Duodenal mucosa (tissue), 2 donors: ENCODE measurements at regions not wholly inside any gene's neighbourhood (a gene's known extent, or its start where the extent isn't known, plus 50 kb on each side); places are given as distances from the start of the nearest gene placed in this dataset.

Experiments used
- H3K27ac ChIP-seq: one replicate; pipeline ENCODE4 v1.7.0; 2013; ENCODE audit warnings: low read depth, low read length
- H3K27me3 ChIP-seq, 2 donors: one replicate each; pipeline ENCODE4 v1.7.0; 2013; ENCODE audit warnings: low read length in 2 of 2, control low read depth in 1 of 2; ENCODE audit not compliant: insufficient read depth in 2 of 2, control insufficient read depth in 1 of 2
- H3K36me3 ChIP-seq, 2 donors: one replicate each; pipeline ENCODE4 v1.7.0; 2013; ENCODE audit warnings: low read length in 2 of 2, control low read depth in 1 of 2; ENCODE audit not compliant: insufficient read depth in 2 of 2, control insufficient read depth in 1 of 2
- H3K4me1 ChIP-seq, 2 donors: one replicate each; pipeline ENCODE4 v1.7.0; 2013; ENCODE audit warnings: low read length in 2 of 2, control low read depth in 1 of 2; ENCODE audit not compliant: insufficient read depth in 2 of 2, control insufficient read depth in 1 of 2
- H3K4me3 ChIP-seq, 2 donors: one replicate each; pipeline ENCODE4 v1.7.0; 2013; ENCODE audit warnings: low read length in 2 of 2, low read depth in 1 of 2
- H3K9ac ChIP-seq, 2 donors: one replicate each; pipeline ENCODE4 v1.7.0; 2013; ENCODE audit warnings: low read length in 2 of 2, low read depth in 1 of 2
- H3K9me3 ChIP-seq, 2 donors: one replicate each; pipeline ENCODE4 v1.7.0; 2013; ENCODE audit warnings: low read length in 2 of 2, control low read depth in 1 of 2; ENCODE audit not compliant: control insufficient read depth in 1 of 2

GRCh38 chr6:105748737-105749161, 337.4 kb upstream of the PRDM1 start:
- Histone ChIP-seq H3K4me1 (peaks cover 3 to 9% of the 10 kb centered on the region in 2 donors), H3K4me3 (no peak overlapping the region), H3K9me3 (no peaks in the 10 kb centered on the region), H3K27me3 (no peaks in the 10 kb centered on the region), H3K36me3 (no peaks in the 10 kb centered on the region), H3K9ac (no peak overlapping the region), H3K27ac (no peak overlapping the region)

DNA sequence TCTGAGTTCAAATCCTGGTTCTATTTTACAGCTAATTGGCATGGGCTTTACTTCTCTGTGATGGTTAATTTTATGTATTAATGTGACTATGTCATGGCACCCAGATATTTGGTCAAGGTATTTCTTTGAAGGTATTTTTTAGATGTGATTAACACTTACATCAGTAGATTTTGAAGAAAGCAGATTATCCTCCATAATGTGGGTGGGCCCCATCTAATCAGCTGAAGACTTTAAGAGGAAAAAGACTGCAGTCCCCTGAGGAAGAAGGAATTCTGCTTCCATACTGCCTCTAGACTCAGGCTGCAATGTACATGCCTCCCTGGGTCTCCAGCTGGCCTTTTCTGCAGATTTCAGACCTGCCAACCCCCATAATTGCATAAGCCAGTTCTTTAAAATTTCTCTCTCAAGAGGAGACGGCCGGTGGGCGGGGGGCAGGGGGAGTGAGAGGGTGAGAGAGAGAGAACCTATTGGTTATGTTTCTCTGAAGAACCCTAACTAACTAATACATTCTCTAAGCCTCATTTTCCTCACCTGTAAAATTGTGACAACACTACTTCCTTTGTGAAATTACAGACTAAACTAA, 338.2 kb upstream of the PRDM1 start:
- Histone ChIP-seq H3K4me1 (peaks cover 0 to 6% of the 10 kb centered on the region in 2 donors), H3K27me3 (no peaks in the 10 kb centered on the region), H3K4me3 (no peak overlapping the region), H3K36me3 (no peaks in the 10 kb centered on the region), H3K9ac (no peak overlapping the region), H3K27ac (no peak overlapping the region), H3K9me3 (no peaks in the 10 kb centered on the region)

DNA sequence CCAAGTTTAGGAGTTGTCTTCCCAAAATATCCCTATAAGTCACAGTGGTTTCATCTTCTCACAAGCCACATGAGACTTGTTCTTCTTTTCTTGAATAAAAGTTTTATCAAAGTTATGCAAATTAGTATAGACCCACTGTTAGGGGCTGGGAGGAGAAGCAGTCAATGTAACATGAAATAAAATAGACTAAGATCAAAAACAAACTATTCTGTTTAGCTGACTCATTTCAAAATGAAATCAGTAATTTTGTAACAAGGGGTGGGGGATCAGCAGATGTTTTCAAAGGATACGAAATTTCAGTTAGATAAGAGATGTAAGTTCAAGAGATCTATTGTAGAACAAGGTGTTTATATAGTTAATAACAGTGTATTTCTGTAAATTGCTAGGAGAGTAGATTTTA, 339.6 kb upstream of the PRDM1 start:
- Histone ChIP-seq H3K27ac (no peak overlapping the region), H3K27me3 (no peaks in the 10 kb centered on the region), H3K36me3 (no peaks in the 10 kb centered on the region), H3K4me3 (no peak overlapping the region), H3K9me3 (no peaks in the 10 kb centered on the region), H3K9ac (no peak overlapping the region), H3K4me1 (no peaks in the 10 kb centered on the region)

DNA sequence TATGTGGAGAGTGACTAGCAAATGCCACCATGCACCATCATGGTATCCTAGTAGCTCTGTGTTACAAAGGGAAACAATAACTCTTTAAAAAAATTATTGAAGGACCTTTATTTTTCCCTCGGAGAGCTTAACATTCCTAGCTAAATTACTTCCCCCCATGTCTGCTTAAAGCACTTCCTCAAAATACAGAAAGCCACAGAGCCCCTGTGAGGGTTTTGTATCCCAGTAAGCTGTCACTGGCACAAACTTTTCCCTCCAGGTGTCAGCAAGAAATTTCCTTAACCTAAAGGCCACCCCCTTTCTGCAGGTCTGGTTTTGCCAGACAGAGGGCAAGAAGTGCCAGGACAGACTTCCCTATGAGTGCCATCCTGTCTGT, 340.0 kb upstream of the PRDM1 start:
- Histone ChIP-seq H3K9ac (no peak overlapping the region), H3K36me3 (no peaks in the 10 kb centered on the region), H3K27ac (no peak overlapping the region), H3K27me3 (no peaks in the 10 kb centered on the region), H3K4me3 (no peak overlapping the region), H3K9me3 (no peaks in the 10 kb centered on the region), H3K4me1 (no peaks in the 10 kb centered on the region)

GRCh38 chr6:105745464-105746129, 340.5 kb upstream of the PRDM1 start:
- H3K27ac ChIP-seq = no peak overlapping the region

DNA sequence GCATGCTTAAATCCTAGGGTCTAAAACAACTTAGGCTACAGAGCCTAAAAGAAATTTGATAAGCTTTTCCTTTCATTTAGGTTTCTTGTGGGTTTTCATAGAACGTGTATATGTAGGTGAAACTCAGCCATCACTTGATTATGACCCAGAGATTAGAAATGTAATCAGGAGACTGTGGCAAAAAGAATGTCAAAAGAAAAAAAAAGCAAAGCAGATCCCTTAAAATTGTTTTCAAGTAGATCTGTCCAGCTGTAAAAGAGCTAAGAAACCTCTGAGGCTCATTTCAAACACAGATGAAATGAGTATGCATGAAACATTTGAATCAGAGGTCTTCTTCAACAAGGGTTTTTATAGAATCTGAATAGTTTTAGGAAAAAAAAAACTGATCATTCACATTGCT, 341.3 kb upstream of the PRDM1 start:
- H3K27me3 ChIP-seq = no peaks in the 10 kb centered on the region
- H3K9ac ChIP-seq = no peak overlapping the region
- H3K27ac ChIP-seq = no peak overlapping the region
- no peak overlapping the region for H3K4me3 ChIP-seq
- H3K9me3 ChIP-seq = no peaks in the 10 kb centered on the region
- no peaks in the 10 kb centered on the region for H3K36me3 ChIP-seq
- H3K4me1 ChIP-seq = no peaks in the 10 kb centered on the region

More at GRCh38 chr6:105745464-105746129, 340.5 kb upstream of the PRDM1 start:
- Histone ChIP-seq H3K4me3 (no peak overlapping the region), H3K9me3 (no peaks in the 10 kb centered on the region), H3K27me3 (no peaks in the 10 kb centered on the region), H3K36me3 (no peaks in the 10 kb centered on the region), H3K9ac (no peak overlapping the region), H3K4me1 (no peaks in the 10 kb centered on the region)

DNA sequence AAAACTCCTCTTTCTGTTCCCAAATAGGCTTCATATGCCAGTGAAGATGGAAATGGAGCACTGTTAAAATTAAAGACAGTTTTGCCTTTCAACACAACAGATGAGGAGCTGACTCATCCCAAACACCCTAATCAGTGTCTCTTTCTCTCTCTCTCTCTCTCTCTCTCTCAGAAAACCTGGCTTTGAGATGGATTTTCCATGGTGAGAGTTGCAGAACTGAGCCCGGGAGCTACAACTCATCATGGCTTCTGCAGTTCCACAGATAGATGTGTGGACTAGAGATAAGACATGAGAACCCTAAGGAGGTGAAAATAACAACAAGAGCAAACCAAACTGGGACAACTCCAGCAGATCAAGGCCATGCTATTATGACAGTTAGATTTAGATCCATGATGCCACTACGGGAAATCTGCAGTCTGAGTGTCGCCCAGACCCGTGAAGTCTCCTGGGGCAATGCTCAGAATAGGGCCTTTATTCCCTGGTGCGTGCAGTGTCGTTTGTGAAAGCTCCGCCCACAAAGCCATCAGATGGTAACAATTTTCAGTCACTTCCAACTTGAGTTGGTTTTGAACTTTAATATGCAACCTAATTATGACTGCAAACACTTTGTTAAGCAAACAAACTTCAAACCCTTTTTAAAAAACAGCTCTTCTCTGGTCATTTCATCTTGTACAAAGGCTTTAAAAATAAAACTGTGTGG, 338.2 kb upstream of the PREP start:
- H3K4me1 ChIP-seq = no peaks in the 10 kb centered on the region
- H3K27me3 ChIP-seq = no peaks in the 10 kb centered on the region
- no peak overlapping the region for H3K4me3 ChIP-seq
- H3K27ac ChIP-seq = no peak overlapping the region
- no peaks in the 10 kb centered on the region for H3K9me3 ChIP-seq
- H3K36me3 ChIP-seq = no peaks in the 10 kb centered on the region
- no peak overlapping the region for H3K9ac ChIP-seq

DNA sequence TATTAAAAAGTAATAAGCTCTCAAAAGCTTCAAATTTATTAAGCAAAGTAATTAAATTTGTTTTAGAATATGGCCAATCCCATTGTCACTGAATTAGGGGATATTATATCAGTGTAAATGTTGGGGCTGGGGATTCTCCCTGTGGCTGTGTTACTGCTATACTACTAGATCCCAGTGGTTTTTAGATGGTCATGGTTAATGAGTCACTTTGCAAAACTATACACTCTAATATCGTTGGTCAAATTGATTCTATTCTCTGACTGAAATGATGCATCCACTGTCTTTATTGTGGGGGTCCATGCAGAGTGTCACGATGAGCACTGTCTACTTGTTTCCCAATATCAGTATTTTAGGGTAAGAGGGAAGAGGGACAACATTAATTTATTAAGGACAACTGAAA, 336.9 kb upstream of the PREP start:
- no peaks in the 10 kb centered on the region for H3K36me3 ChIP-seq
- no peaks in the 10 kb centered on the region for H3K27me3 ChIP-seq
- H3K4me3 ChIP-seq = no peak overlapping the region
- H3K27ac ChIP-seq = no peak overlapping the region
- no peaks in the 10 kb centered on the region for H3K4me1 ChIP-seq
- no peak overlapping the region for H3K9ac ChIP-seq
- H3K9me3 ChIP-seq = no peaks in the 10 kb centered on the region

GRCh38 chr6:105733556-105734162, 330.8 kb upstream of the PREP start:
- Histone ChIP-seq H3K36me3 (no peaks in the 10 kb centered on the region), H3K4me1 (no peaks in the 10 kb centered on the region), H3K27me3 (no peaks in the 10 kb centered on the region), H3K27ac (no peak overlapping the region), H3K9ac (no peak overlapping the region), H3K9me3 (no peaks in the 10 kb centered on the region), H3K4me3 (no peak overlapping the region)

DNA sequence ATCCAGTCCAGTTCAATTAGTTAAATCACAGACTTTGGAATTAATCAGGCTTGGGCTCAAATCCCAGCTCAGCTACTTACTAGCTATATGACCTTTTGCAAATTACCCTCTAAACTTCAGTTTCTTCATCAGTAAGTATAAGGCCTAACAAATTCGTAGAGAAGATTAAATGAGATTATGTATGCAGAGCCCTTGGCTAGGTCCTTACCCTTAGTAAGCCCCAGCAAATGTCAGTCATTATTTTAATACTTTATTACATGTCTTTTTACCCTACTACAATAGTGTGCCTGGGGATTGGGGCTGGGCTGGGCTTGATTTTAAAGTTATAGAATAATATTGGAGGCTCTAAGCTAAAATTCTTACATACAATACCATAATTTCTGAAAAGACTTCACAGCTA, 326.1 kb upstream of the PREP start:
- Histone ChIP-seq H3K9me3 (no peaks in the 10 kb centered on the region), H3K4me3 (no peak overlapping the region), H3K27me3 (no peaks in the 10 kb centered on the region), H3K9ac (no peak overlapping the region), H3K27ac (no peak overlapping the region), H3K4me1 (no peaks in the 10 kb centered on the region), H3K36me3 (no peaks in the 10 kb centered on the region)
